ENCODE measurements at regions not wholly inside any gene's neighbourhood (a gene's known extent, or its start where the extent isn't known, plus 50 kb on each side); places are given as distances from the start of the nearest gene placed in this dataset.

- Histone ChIP-seq H3K36me3 (no peaks in the 10 kb centered on the region), H3K9me3 (no peaks in the 10 kb centered on the region), H3K27me3 (no peaks in the 10 kb centered on the region), H3K4me1 (peaks cover 0 to 7% of the 10 kb centered on the region in 2 donors), H3K4me3 (no peak overlapping the region), H3K27ac (peak overlapping the region; percentile 2 to 81)
- no peak for DNase-seq (ENCODE audit: low spot score)
- no peak for TF ChIP-seq CTCF (IDR thresholded peaks at IDR 0.05)
Measured at GRCh38 chr9:105930011-105930627, 235.8 kb downstream of the TMEM38B start.

- TF ChIP-seq CTCF (IDR thresholded peaks at IDR 0.05) = no peak
- Histone ChIP-seq H3K9me3 (no peaks in the 10 kb centered on the region), H3K27me3 (no peaks in the 10 kb centered on the region), H3K4me3 (no peak overlapping the region), H3K4me1 (peaks cover 0 to 7% of the 10 kb centered on the region in 2 donors), H3K27ac (no peak overlapping the region), H3K36me3 (no peaks in the 10 kb centered on the region)
- no peak for DNase-seq (ENCODE audit: low spot score)
Measured at GRCh38 chr9:105932276-105932675, 237.9 kb downstream of the TMEM38B start.

- no peak overlapping the region for H3K27ac ChIP-seq
- H3K9me3 ChIP-seq = peaks cover 0 to 5% of the 10 kb centered on the region in 2 donors
- H3K36me3 ChIP-seq = no peaks in the 10 kb centered on the region
- H3K27me3 ChIP-seq = no peaks in the 10 kb centered on the region
- TF ChIP-seq CTCF (IDR thresholded peaks at IDR 0.05) = no peak
- no peak for DNase-seq (ENCODE audit: low spot score)
- no peak overlapping the region for H3K4me3 ChIP-seq
- H3K4me1 ChIP-seq = no peaks in the 10 kb centered on the region
Measured at GRCh38 chr9:105950448-105950847, 256.1 kb downstream of the TMEM38B start.

GRCh38 chr9:105950894-105951293, 256.6 kb downstream of the TMEM38B start:
- H3K4me1 ChIP-seq = no peaks in the 10 kb centered on the region
- H3K9me3 ChIP-seq = peaks cover 0 to under 1% of the 10 kb centered on the region in 2 donors
- H3K36me3 ChIP-seq = no peaks in the 10 kb centered on the region
- H3K4me3 ChIP-seq = no peak overlapping the region
- H3K27me3 ChIP-seq = no peaks in the 10 kb centered on the region
- no peak for TF ChIP-seq CTCF (IDR thresholded peaks at IDR 0.05)
- no peak overlapping the region for H3K27ac ChIP-seq
- DNase-seq (ENCODE audit: low spot score) = no peak

- Histone ChIP-seq H3K4me1 (no peaks in the 10 kb centered on the region), H3K4me3 (no peak overlapping the region), H3K27ac (no peak overlapping the region), H3K36me3 (no peaks in the 10 kb centered on the region), H3K9me3 (no peaks in the 10 kb centered on the region), H3K27me3 (no peaks in the 10 kb centered on the region)
- TF ChIP-seq CTCF (IDR thresholded peaks at IDR 0.05) = no peak
- no peak for DNase-seq (ENCODE audit: low spot score)
Measured at GRCh38 chr9:105954517-105954916, 260.2 kb downstream of the TMEM38B start.

- TF ChIP-seq CTCF (IDR thresholded peaks at IDR 0.05) = no peak
- no peaks in the 10 kb centered on the region for H3K27me3 ChIP-seq
- H3K36me3 ChIP-seq = no peaks in the 10 kb centered on the region
- H3K4me3 ChIP-seq = no peak overlapping the region
- H3K4me1 ChIP-seq = no peaks in the 10 kb centered on the region
- H3K27ac ChIP-seq = no peak overlapping the region
- DNase-seq (ENCODE audit: low spot score) = no peak
- no peaks in the 10 kb centered on the region for H3K9me3 ChIP-seq
Measured at GRCh38 chr9:105957830-105958229, 263.5 kb downstream of the TMEM38B start.

Data from right atrium auricular region (tissue), 2 donors.